ENCODE measurements at regions not wholly inside any gene's neighbourhood (a gene's known extent, or its start where the extent isn't known, plus 50 kb on each side); places are given as distances from the start of the nearest gene placed in this dataset.

- TF ChIP-seq, protein P1, sequence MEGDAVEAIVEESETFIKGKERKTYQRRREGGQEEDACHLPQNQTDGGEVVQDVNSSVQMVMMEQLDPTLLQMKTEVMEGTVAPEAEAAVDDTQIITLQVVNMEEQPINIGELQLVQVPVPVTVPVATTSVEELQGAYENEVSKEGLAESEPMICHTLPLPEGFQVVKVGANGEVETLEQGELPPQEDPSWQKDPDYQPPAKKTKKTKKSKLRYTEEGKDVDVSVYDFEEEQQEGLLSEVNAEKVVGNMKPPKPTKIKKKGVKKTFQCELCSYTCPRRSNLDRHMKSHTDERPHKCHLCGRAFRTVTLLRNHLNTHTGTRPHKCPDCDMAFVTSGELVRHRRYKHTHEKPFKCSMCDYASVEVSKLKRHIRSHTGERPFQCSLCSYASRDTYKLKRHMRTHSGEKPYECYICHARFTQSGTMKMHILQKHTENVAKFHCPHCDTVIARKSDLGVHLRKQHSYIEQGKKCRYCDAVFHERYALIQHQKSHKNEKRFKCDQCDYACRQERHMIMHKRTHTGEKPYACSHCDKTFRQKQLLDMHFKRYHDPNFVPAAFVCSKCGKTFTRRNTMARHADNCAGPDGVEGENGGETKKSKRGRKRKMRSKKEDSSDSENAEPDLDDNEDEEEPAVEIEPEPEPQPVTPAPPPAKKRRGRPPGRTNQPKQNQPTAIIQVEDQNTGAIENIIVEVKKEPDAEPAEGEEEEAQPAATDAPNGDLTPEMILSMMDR (IDR thresholded peaks at IDR 0.05; ENCODE audit: low read depth, low read length, missing control alignments), result no peak
- H3K36me3 ChIP-seq (replicated peaks), result no peaks in the 10 kb centered on the region
- H3K4me3 ChIP-seq (ENCODE audit: low read depth, low read length), result no peak overlapping the region
- H3K27me3 ChIP-seq (replicated peaks), result peaks cover 2% of the 10 kb centered on the region
- no peak for DNase-seq
- H3K27ac ChIP-seq, result no peak overlapping the region
- in situ Hi-C loops (cut with HindIII; ENCODE audit: low pct_ligation_motif_present, low sequenced_read_pairs), result no loop called here
Observed at GRCh38 chr6:150548330-150548729, 51.4 kb upstream of the PLEKHG1 start.

DNA sequence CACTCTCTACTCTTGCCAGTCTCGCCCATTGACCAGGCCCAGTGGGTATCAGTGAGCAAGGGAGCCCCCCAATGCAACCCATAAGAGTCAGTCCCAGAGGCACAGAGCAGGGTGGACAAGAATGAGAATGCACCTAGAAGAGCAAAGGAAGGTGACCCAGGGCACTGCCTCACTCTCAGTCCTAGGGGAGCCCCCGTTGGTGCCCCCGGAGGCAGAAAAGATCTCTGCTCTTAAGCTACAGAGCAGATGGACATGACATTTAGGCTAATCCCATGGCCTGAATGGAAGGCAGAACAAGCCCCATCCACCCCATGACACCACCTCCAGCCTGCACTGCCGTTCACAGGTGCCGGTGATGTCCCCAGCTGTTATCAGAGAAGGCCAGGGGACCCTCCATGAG lies 50.7 kb upstream of the PLEKHG1 start:
- DNase-seq, result no peak
- H3K4me3 ChIP-seq (ENCODE audit: low read depth, low read length), result no peak overlapping the region
- no peaks in the 10 kb centered on the region for H3K36me3 ChIP-seq (replicated peaks)
- TF ChIP-seq, protein P1 (IDR thresholded peaks at IDR 0.05; ENCODE audit: low read depth, low read length, missing control alignments), result no peak
- H3K27ac ChIP-seq, result no peak overlapping the region
- in situ Hi-C loops (cut with HindIII; ENCODE audit: low pct_ligation_motif_present, low sequenced_read_pairs), result no loop called here
- H3K27me3 ChIP-seq (replicated peaks), result peaks cover 2% of the 10 kb centered on the region

GRCh38 chr6:150549674-150550101 lies 50.0 kb upstream of the PLEKHG1 start:
- Histone ChIP-seq H3K27me3 (replicated peaks) (peaks cover 2% of the 10 kb centered on the region), H3K27ac (no peak overlapping the region), H3K4me3 (ENCODE audit: low read depth, low read length) (no peak overlapping the region), H3K36me3 (replicated peaks) (no peaks in the 10 kb centered on the region)
- in situ Hi-C loops (cut with HindIII; ENCODE audit: low pct_ligation_motif_present, low sequenced_read_pairs), result no loop called here
- DNase-seq, result no peak
- TF ChIP-seq, protein P1 (IDR thresholded peaks at IDR 0.05; ENCODE audit: low read depth, low read length, missing control alignments), result no peak

Measured in brain microvascular endothelial cell (primary cell).